ENCODE measurements at regions not wholly inside any gene's neighbourhood (a gene's known extent, or its start where the extent isn't known, plus 50 kb on each side); places are given as distances from the start of the nearest gene placed in this dataset.

GRCh38 chr15:44879066-44879465 lies 77.4 kb upstream of the TERB2 start:
- no peak for TF ChIP-seq CTCF (IDR thresholded peaks at IDR 0.05)
- no peak for TF ChIP-seq EZH2 (IDR thresholded peaks at IDR 0.05)
